Lower lobe of right lung (tissue), 2 donors: ENCODE measurements at regions not wholly inside any gene's neighbourhood (a gene's known extent, or its start where the extent isn't known, plus 50 kb on each side); places are given as distances from the start of the nearest gene placed in this dataset.

Experiments used
- ATAC-seq, 2 donors: fragments of 200-7000 bp; cut with Tn5 transposase; one replicate each; pipeline ENCODE4 v1.9.1; 2020 to 2022; ENCODE audit warnings: mild to moderate bottlenecking in 2 of 2, moderate library complexity in 2 of 2
- DNase-seq: peaks from one replicate; pipeline ENCODE4 v3.0.0-alpha.2; 2020
- H3K27ac ChIP-seq: fragments of 200-600 bp; one replicate; pipeline ENCODE4 v1.8.0; 2022
- H3K27me3 ChIP-seq: fragments of 200-600 bp; one replicate; pipeline ENCODE4 v1.8.0; 2022; ENCODE audit warnings: low read depth
- H3K36me3 ChIP-seq: fragments of 200-600 bp; one replicate; pipeline ENCODE4 v1.8.0; 2022; ENCODE audit warnings: mild to moderate bottlenecking
- H3K4me1 ChIP-seq: fragments of 200-600 bp; one replicate; pipeline ENCODE4 v1.8.0; 2022
- H3K4me3 ChIP-seq: fragments of 200-600 bp; one replicate; pipeline ENCODE4 v1.8.0; 2022; ENCODE audit warnings: mild to moderate bottlenecking
- H3K9me3 ChIP-seq: fragments of 200-600 bp; one replicate; pipeline ENCODE4 v1.8.0; 2022
- CTCF ChIP-seq: fragments of 200-600 bp; IDR thresholded peaks from one replicate; pipeline ENCODE4 v1.8.0; 2022; ENCODE audit warnings: antibody characterized with exemption, mild to moderate bottlenecking
- intact Hi-C: fragments of 100-400 bp; cut with DNase I; formaldehyde crosslinking; loops from one replicate; pipeline ENCODE4 v1.11.0; 2022
- donor health status: DM: no; HTN: yes; CAD: no; lungs with severe emphysema.

GRCh38 chr12:93065896-93066295 lies 136.8 kb upstream of the EEA1 start:
- ATAC-seq: no peak
- no peak for TF ChIP-seq CTCF
- no peaks in the 10 kb centered on the region for H3K27me3 ChIP-seq
- H3K27ac ChIP-seq: no peak overlapping the region
- intact Hi-C loops: no loop called here
- no peak for DNase-seq
- peaks cover 7% of the 10 kb centered on the region for H3K4me1 ChIP-seq
- H3K9me3 ChIP-seq: no peaks in the 10 kb centered on the region
- H3K4me3 ChIP-seq: no peak overlapping the region
- H3K36me3 ChIP-seq: no peaks in the 10 kb centered on the region

DNA sequence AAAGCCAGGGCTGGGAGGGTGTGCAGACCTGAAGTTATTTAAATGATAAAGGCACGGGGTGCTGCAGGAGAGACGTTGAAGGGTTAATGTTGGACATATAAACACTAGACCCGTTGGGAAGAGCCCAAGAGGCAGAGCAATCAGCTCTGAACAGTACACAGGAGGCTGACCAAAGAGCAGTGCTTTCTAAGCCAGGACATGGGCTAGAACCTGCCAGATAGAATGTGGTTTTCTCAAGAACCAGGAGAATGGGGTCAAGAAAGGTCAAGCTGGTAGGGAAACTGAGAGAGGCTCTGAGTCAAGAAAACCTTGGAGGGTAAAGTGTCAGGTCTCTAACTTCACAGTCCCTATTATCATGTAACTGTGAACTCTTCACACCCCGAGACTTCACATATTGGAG lies 143.2 kb upstream of the EEA1 start:
- intact Hi-C loops: no loop called here
- H3K36me3 ChIP-seq: no peaks in the 10 kb centered on the region
- no peaks in the 10 kb centered on the region for H3K27me3 ChIP-seq
- DNase-seq (no peak), ATAC-seq (no peak)
- H3K27ac ChIP-seq: no peak overlapping the region
- H3K9me3 ChIP-seq: no peaks in the 10 kb centered on the region
- no peak for TF ChIP-seq CTCF
- H3K4me3 ChIP-seq: no peak overlapping the region
- no peaks in the 10 kb centered on the region for H3K4me1 ChIP-seq

- no peaks in the 10 kb centered on the region for H3K27me3 ChIP-seq
- no peaks in the 10 kb centered on the region for H3K36me3 ChIP-seq
- ATAC-seq: no peak
- no peak overlapping the region for H3K4me3 ChIP-seq
- H3K4me1 ChIP-seq: no peaks in the 10 kb centered on the region
- intact Hi-C loops: no loop called here
- no peak for TF ChIP-seq CTCF
- no peak overlapping the region for H3K27ac ChIP-seq
- no peak for DNase-seq
- H3K9me3 ChIP-seq: no peaks in the 10 kb centered on the region
Measured at GRCh38 chr12:93073324-93073723, 144.2 kb upstream of the EEA1 start.

DNA sequence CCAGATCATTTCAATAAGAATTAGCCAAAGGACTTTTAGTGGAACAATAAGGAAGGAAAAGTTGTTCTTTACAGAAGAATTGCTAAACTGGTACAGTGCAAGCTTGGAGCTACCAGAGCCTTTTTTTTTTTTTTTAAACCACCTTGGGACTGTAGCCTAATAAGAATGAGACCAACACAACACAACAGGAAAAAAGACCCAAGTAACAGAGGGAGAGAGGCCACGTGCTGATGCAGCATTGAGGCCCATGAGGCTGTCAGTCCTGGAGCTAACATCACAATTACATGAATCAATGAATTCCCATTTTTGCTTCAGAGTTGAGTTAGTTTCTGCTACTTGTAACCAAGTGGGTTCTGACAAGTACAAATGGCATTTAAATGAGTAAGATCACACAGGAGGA lies 149.0 kb upstream of the EEA1 start:
- no peak overlapping the region for H3K27ac ChIP-seq
- DNase-seq: no peak
- H3K4me3 ChIP-seq: no peak overlapping the region
- H3K9me3 ChIP-seq: no peaks in the 10 kb centered on the region
- no peaks in the 10 kb centered on the region for H3K4me1 ChIP-seq
- no peaks in the 10 kb centered on the region for H3K27me3 ChIP-seq
- TF ChIP-seq CTCF: no peak
- intact Hi-C loops: no loop called here
- no peaks in the 10 kb centered on the region for H3K36me3 ChIP-seq
- ATAC-seq: no peak

DNA sequence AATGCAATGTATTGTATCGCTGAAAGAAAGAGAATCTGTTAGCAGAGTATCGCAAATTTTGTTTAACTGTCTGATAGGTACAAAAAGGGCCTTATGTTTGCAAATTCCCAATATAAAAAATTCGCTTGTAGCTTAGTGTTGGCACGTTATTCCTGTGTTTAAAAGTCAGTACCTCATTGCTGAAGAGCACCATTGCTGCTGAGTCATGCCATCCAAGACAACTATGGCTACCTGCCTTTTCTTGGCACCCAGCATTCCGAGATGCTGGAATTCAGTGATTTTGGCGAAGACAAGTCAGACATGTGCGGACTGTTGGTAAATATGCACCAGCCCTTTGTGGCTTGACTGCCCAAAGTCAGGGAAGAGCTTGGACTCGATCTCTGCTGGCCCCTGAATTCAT lies 149.5 kb upstream of the EEA1 start:
- no peak for DNase-seq
- intact Hi-C loops: no loop called here

More for the DNA sequence above, 149.5 kb upstream of the EEA1 start:
- Histone ChIP-seq H3K4me1 (no peaks in the 10 kb centered on the region), H3K27ac (no peak overlapping the region), H3K27me3 (no peaks in the 10 kb centered on the region), H3K36me3 (no peaks in the 10 kb centered on the region), H3K4me3 (no peak overlapping the region), H3K9me3 (no peaks in the 10 kb centered on the region)
- TF ChIP-seq CTCF: no peak
- no peak for ATAC-seq
